Lower lobe of right lung (tissue), 2 donors: ENCODE measurements at regions not wholly inside any gene's neighbourhood (a gene's known extent, or its start where the extent isn't known, plus 50 kb on each side); places are given as distances from the start of the nearest gene placed in this dataset.

Source experiments
- ATAC-seq, 2 donors: fragments of 200-7000 bp; cut with Tn5 transposase; one replicate each; pipeline ENCODE4 v1.9.1; 2020 to 2022; ENCODE audit warnings: mild to moderate bottlenecking in 2 of 2, moderate library complexity in 2 of 2
- DNase-seq: peaks from one replicate; pipeline ENCODE4 v3.0.0-alpha.2; 2020
- H3K27ac ChIP-seq: fragments of 200-600 bp; one replicate; pipeline ENCODE4 v1.8.0; 2022
- H3K27me3 ChIP-seq: fragments of 200-600 bp; one replicate; pipeline ENCODE4 v1.8.0; 2022; ENCODE audit warnings: low read depth
- H3K36me3 ChIP-seq: fragments of 200-600 bp; one replicate; pipeline ENCODE4 v1.8.0; 2022; ENCODE audit warnings: mild to moderate bottlenecking
- H3K4me1 ChIP-seq: fragments of 200-600 bp; one replicate; pipeline ENCODE4 v1.8.0; 2022
- H3K4me3 ChIP-seq: fragments of 200-600 bp; one replicate; pipeline ENCODE4 v1.8.0; 2022; ENCODE audit warnings: mild to moderate bottlenecking
- H3K9me3 ChIP-seq: fragments of 200-600 bp; one replicate; pipeline ENCODE4 v1.8.0; 2022
- CTCF ChIP-seq: fragments of 200-600 bp; IDR thresholded peaks from one replicate; pipeline ENCODE4 v1.8.0; 2022; ENCODE audit warnings: antibody characterized with exemption, mild to moderate bottlenecking
- intact Hi-C: fragments of 100-400 bp; cut with DNase I; formaldehyde crosslinking; loops from one replicate; pipeline ENCODE4 v1.11.0; 2022
- donor health status: DM: no; HTN: yes; CAD: no; lungs with severe emphysema.

- Histone ChIP-seq H3K27ac (no peak overlapping the region), H3K4me3 (no peak overlapping the region), H3K27me3 (no peaks in the 10 kb centered on the region), H3K36me3 (no peaks in the 10 kb centered on the region), H3K9me3 (no peaks in the 10 kb centered on the region), H3K4me1 (no peaks in the 10 kb centered on the region)
- intact Hi-C loops, result no loop called here
- no peak for DNase-seq
- TF ChIP-seq CTCF, result no peak
- no peak for ATAC-seq
These were observed 380.3 kb downstream of the DHX35 start for GRCh38 chr20:39342463-39342862.

GRCh38 chr20:39338469-39339376 lies 376.6 kb downstream of the DHX35 start:
- Histone ChIP-seq H3K4me3 (no peak overlapping the region), H3K9me3 (no peaks in the 10 kb centered on the region), H3K4me1 (no peaks in the 10 kb centered on the region), H3K36me3 (no peaks in the 10 kb centered on the region), H3K27me3 (no peaks in the 10 kb centered on the region), H3K27ac (no peak overlapping the region)
- intact Hi-C loops, result no loop called here
- DNase-seq (no peak), ATAC-seq (peak in 1 of 2 donors; percentile 72)
- no peak for TF ChIP-seq CTCF

GRCh38 chr20:39333211-39333610 lies 371.1 kb downstream of the DHX35 start:
- Histone ChIP-seq H3K36me3 (no peaks in the 10 kb centered on the region), H3K9me3 (no peaks in the 10 kb centered on the region), H3K27ac (no peak overlapping the region), H3K27me3 (no peaks in the 10 kb centered on the region), H3K4me1 (no peaks in the 10 kb centered on the region), H3K4me3 (no peak overlapping the region)
- no peak for DNase-seq
- intact Hi-C loops, result no loop called here
- TF ChIP-seq CTCF, result no peak
- ATAC-seq, result no peak

GRCh38 chr20:39328347-39328746 lies 366.2 kb downstream of the DHX35 start:
- DNase-seq, result no peak
- H3K4me1 ChIP-seq, result no peaks in the 10 kb centered on the region
- no peaks in the 10 kb centered on the region for H3K9me3 ChIP-seq
- TF ChIP-seq CTCF, result no peak
- no peaks in the 10 kb centered on the region for H3K27me3 ChIP-seq
- intact Hi-C loops, result no loop called here
- H3K4me3 ChIP-seq, result no peak overlapping the region
- H3K36me3 ChIP-seq, result no peaks in the 10 kb centered on the region
- ATAC-seq, result no peak
- H3K27ac ChIP-seq, result no peak overlapping the region

GRCh38 chr20:39326050-39326449 lies 363.9 kb downstream of the DHX35 start:
- Histone ChIP-seq H3K4me3 (no peak overlapping the region), H3K27ac (no peak overlapping the region), H3K4me1 (no peaks in the 10 kb centered on the region), H3K36me3 (no peaks in the 10 kb centered on the region), H3K9me3 (no peaks in the 10 kb centered on the region), H3K27me3 (no peaks in the 10 kb centered on the region)
- ATAC-seq, result peak in 1 of 2 donors; percentile 37
- intact Hi-C loops, result no loop called here
- no peak for DNase-seq
- no peak for TF ChIP-seq CTCF
